AG09319 (cell line): ENCODE measurements at regions not wholly inside any gene's neighbourhood (a gene's known extent, or its start where the extent isn't known, plus 50 kb on each side); places are given as distances from the start of the nearest gene placed in this dataset.

Experiments used
- DNase-seq: peaks from one replicate; pipeline ENCODE4 v3.0.0-alpha.2; 2010; ENCODE audit warnings: low read depth; ENCODE audit errors: extremely low read depth
- TF ChIP-seq, protein P1 (sequence below): IDR thresholded peaks from 2 replicates; pipeline ENCODE4 v1.5.1; 2011; ENCODE audit warnings: low read depth, mild to moderate bottlenecking, inconsistent platforms, low read length, moderate library complexity

DNA sequence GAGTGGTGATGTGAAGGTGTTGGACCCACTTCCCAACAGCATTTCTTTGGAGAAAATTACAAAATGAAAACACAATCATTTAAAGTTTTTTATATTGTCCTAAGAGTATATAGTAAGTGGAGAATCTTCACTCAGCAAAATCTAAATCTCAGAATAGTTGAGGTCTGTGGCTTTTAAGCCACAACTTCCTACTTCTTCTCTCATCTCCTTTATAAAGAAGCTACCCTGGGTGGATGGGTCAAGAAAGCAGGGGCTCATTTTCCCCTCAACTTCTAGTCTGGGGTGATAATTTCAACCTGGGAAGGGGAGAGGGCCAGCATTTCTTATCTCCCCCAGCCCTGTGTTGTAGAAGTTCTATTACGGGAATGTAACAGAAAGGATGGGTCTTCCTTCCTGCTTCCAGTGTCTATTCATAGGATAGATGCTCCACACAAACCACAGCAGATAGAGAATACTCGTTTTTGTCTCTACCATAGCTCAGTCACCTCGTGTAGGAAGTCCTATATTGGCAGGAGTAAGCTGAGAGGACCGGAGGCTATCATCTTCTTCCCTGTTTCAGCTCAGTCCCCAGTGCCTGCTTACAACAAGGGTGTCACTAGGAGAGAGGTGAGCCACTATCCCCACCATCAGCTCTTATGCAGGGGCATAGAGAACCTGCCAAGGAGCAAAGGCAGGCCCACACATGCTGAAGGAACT lies 341.5 kb downstream of the CASP12 start:
- TF ChIP-seq, protein P1, sequence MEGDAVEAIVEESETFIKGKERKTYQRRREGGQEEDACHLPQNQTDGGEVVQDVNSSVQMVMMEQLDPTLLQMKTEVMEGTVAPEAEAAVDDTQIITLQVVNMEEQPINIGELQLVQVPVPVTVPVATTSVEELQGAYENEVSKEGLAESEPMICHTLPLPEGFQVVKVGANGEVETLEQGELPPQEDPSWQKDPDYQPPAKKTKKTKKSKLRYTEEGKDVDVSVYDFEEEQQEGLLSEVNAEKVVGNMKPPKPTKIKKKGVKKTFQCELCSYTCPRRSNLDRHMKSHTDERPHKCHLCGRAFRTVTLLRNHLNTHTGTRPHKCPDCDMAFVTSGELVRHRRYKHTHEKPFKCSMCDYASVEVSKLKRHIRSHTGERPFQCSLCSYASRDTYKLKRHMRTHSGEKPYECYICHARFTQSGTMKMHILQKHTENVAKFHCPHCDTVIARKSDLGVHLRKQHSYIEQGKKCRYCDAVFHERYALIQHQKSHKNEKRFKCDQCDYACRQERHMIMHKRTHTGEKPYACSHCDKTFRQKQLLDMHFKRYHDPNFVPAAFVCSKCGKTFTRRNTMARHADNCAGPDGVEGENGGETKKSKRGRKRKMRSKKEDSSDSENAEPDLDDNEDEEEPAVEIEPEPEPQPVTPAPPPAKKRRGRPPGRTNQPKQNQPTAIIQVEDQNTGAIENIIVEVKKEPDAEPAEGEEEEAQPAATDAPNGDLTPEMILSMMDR = no peak
- DNase-seq = no peak

DNA sequence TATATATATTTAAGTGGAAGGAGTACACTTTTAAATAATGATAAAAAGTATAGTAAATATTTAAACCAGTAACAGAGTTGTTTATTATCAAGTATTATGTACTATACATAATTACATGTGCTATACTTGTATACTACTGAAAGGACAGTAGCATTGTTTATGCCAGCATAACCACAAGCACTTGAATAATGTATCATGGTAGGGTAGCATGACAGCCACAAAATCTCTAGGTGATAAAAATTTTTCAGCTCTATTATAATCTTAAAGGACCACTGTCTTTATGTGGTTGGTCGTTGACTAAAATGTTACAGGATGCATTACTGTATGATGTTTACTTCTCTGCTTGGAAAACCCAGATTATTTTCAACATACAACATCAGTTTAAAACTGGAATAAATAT lies 349.2 kb downstream of the CASP12 start:
- DNase-seq = no peak
- TF ChIP-seq, protein P1 = no peak

DNA sequence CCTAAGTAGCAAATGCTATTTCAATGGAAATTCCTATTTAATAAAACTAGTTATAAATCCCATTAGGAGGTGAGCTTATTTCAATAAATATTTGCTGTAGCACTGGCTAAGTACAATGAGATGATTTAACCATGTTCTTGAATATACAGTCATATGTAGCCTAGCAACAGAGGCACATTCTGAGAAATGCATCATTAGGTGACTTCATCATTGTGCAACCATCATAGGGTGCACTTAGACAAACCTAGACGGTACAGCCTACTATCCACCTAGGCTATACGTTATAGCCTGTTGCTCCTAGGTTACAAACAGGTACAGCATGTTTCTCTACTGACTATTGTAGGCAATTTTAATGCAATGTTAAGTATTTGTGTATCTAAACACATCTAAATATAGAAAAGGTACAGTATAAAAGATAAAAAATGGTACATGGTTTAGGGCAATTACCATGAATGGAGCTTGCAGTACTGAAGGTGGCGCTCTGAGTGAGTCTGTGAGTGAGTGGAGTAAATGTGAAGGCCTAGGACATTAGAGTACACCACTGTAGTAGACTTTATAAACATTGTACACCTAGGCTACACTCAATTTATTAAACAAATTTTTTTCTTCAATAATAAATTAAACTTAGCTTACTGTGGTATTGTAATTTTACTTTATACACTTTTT lies 350.1 kb downstream of the CASP12 start:
- TF ChIP-seq, protein P1 = no peak
- DNase-seq = no peak

DNA sequence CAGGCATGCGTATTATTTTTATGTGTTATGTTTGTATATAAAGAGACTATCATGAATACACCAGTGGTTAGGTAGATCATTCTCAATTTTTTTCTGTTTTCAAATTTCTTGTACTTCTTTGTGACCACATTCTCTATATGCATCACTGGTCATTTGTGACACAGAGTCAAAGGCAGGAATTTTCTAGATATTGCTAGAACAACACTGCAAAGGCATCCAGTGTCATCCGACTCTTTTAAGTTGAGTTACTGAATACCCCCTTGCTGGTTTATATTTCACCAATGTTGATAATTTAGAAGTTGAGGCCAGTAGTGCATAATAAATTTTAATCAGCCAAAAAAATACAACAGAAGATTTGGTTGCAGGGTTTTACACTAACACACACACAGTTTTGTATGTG lies 351.8 kb downstream of the CASP12 start:
- TF ChIP-seq, protein P1 = no peak
- DNase-seq = no peak

DNA sequence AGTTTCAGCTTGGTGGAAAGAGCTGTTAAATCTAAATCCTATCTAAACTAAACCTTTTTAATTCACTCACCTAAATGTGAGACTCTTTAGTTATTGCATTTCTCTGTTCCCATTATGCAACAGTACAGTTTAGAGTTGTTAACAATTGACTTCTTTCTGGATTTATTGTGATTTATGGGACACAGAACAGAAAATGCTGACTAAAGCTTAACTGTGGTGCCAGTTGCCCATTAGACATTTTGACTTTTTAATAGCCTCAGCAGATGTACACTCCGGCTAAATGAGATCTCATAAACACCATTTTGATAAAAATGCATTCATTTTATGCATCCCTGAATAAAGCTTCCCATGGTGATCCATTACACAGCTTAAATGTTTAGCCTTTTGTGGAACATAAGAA lies 356.6 kb downstream of the CASP12 start:
- TF ChIP-seq, protein P1 = no peak
- DNase-seq = no peak

DNA sequence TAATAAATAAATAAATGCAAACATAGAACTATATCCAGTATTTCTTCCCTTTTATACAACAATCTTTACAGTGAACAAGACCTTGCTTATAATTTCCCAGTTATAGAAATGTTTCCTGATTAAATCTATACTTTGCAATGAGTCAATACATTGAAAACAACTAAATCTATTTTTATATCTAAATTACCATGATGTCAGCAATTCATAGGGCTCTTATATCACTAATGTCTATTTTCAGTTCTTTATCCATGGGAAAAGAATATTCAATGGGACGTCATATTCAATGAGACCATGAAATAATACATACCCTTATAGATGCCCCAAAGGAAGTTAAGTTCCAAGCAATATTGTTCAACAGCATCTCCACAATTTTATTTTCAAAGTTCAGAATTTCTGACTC lies 359.9 kb downstream of the CASP12 start:
- TF ChIP-seq, protein P1 = no peak

DNA sequence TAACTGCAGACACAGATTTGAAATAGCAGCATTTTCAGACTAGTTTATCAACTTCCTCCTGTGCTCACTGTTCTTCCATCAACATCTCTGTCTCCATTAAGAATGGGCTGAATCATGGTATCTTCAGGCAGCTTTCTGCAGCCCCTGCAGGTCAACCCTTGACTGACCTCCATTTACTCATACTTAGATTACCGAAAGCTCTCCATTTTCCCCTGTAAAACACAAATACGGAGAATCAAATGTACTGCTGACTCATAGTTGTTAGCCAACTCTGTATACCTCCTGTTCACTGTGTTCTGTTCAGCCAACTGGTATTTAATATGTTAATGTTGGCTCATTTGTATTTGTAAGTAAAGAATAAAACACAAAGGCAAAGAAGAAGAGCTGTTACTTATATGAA lies 364.0 kb downstream of the CASP12 start:
- DNase-seq = no peak
- TF ChIP-seq, protein P1 = no peak

More for the DNA sequence above, 359.9 kb downstream of the CASP12 start:
- DNase-seq = no peak
